Glomerular visceral epithelial cell (primary cell): ENCODE measurements at regions not wholly inside any gene's neighbourhood (a gene's known extent, or its start where the extent isn't known, plus 50 kb on each side); places are given as distances from the start of the nearest gene placed in this dataset.
A peak's percentile ranks its signal among the peaks of the same experiment; 100 is the strongest.
"Not testable (repeated sequence)": the region's sequence is repeated elsewhere in the genome, so short reads cannot be mapped to it uniquely, and the experiment has no call there.

ENCODE experiments used
- DNase-seq: peaks from one replicate; pipeline ENCODE4 v3.0.0-alpha.2; 2016; ENCODE audit errors: extremely low spot score

DNA sequence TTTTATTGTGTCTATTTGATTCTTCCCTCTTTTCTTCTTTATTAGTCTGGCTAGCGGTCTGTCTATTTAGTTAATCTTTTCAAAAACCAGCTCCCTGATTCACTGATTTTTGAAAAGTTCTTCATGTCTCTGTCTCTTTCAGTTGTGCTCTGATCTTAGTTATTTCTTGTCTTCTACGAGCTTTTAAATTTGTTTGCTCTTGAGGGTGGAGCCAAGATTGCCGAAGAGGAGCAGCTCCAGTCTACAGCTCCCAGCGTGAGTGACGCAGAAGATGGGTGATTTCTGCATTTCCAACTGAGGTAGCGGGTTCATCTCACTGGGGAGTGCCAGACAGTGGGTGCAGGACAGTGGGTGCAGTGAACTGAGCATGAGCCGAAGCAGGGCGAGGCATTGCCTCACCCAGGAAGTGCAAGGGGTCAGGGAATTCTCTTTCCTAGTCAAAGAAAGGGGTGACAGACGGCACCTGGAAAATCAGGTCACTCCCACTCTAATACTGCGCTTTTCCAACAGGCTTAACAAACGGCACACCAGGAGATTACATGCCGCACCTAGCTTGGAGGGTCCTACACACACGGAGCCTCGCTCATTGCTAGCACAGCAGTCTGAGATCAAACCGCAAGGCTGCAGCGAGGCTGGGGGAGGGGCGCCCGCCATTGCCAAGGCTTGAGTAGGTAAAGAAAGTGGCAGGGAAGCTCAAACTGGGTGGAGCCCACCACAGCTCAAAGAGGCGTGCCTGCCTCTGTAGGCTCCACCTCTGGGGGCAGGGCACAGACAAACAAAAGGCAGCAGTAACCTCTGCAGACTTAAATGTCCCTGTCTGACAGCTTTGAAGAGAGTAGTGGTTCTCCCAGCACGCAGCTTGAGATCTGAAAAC lies 220.6 kb upstream of the IRAK1BP1 start:
- DNase-seq: not testable (repeated sequence)

DNA sequence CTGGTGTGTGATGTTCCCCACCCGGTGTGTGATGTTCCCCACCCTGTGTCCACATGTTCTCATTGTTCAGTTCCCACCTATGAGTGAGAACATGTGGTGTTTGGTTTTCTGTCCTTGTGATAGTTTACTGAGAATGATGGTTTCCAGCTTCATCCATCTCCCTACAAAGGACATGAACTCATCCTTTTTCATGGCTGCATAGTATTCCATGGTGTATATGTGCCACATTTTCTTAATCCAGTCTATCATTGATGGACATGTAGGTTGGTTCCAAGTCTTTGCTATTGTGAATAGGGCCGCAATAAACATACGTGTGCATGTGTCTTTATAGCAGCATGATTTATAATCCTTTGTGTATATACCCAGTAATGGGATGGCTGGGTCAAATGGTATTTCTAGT lies 201.5 kb upstream of the IRAK1BP1 start:
- not testable (repeated sequence) for DNase-seq

DNA sequence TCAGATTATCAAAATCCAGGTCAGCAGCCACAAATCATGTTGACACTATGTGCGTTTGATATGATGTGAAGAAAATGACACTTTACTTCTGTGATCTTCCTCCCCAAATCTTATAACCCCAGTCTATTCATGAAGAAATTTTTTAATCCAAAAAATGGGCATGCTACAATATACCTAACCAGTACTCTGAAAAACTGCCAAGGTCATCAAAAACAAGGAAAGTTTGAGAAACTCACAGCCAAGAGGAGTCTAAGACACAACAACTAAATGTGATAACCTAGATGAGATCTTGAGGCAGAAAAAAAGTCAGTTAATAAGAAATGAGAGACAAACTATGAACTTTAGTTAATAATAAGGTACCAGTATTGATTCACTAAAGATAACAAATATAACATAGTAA lies 200.6 kb upstream of the IRAK1BP1 start:
- no peak for DNase-seq

DNA sequence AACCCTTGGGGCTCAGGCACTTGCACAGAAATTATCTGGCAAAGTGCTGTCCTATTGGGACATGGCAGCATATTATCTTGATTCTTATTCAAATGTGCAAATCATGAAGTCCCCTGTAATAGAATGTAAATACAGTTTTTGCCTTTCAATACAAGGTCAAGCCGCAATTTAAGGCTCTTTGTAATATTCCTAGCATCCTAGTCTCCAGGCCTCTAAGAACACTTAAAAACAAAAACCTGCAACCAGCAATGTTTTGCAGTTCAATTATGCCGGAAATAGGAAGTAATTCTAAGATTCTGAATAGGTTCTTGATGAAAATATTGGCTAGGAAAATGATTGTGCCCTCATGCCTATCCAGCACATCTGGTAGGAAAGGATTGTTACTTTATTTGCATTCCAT lies 197.2 kb upstream of the IRAK1BP1 start:
- DNase-seq: no peak

DNA sequence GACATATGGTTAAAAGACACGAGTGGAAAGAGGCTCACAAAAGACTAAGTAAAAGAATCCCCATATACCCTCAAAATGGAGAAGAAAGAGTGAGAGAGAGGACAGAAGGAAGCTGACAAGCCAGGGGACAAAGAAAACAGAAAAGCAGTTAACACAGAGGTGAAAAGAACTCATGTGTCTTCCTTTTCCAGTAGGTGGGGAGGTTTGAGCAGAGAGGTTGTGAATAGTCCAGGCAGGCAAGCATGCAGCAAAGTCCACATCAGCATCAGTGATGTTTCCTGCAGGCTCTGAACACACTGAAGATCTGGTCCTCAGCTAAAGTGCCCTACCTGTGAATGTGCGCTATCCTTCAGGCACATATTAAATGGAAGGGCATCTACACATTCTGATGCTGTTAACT lies 196.5 kb upstream of the IRAK1BP1 start:
- no peak for DNase-seq

DNA sequence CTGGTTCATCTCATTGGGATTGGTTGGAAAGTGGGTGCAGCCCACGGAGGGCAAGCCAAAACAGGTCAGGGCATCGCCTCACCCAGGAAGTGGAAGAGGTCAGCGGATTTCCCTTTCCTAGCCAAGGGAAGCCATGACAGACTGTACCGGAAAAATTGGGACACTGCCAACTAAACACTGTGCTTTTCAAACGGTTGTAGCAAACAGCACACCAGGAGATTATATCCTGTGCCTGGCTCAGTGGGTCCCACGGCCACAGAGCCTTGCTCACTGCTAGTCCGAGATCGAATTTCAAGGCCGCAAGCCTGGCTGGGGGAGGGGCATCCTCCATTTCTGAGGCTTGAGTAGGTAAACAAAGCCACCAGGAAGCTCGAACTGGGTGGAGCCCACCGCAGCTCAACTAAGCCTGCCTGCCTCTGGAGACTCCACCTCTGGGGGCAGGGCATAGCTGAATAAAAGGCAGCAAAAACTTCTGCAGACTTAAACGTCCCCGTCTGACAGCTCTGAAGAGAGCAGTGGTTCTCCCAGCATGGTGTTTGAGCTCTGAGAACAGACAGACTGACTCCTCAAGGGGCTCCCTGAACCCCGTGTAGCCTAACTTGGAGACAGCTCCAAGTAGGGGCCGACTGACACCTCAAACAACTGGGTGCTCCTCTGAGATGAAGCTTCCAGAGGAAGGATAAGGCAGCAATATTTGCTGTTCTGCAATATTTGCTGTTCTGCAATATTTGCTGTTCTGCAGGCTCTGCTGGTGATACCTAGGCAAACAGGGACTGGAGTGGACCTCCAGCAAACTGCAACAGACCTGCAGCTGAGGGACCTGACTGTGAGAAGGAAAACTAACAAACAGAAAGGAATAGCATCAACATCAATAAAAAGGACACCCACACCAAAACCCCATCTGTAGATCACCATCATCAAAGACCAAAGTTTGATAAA lies 191.0 kb upstream of the IRAK1BP1 start:
- DNase-seq: not testable (repeated sequence)

DNA sequence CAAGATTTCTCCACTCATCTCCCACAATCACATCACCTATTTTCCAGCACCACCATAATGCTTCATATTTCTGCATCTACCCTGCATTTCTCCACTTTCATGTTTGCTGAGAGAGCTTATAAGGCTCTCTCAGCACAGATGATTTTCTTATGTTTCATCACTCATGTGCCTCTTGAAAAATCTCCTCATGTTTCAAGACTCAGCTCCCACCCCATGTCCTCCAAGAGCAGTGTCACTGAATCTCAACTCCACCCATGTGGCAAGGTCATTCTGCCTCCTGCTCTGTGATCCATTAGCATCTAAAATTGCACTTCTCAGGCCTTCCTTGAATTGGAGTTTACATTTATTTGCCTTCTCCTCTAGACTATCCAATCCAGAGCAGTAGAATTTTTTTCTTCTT lies 178.7 kb upstream of the IRAK1BP1 start:
- DNase-seq: no peak

DNA sequence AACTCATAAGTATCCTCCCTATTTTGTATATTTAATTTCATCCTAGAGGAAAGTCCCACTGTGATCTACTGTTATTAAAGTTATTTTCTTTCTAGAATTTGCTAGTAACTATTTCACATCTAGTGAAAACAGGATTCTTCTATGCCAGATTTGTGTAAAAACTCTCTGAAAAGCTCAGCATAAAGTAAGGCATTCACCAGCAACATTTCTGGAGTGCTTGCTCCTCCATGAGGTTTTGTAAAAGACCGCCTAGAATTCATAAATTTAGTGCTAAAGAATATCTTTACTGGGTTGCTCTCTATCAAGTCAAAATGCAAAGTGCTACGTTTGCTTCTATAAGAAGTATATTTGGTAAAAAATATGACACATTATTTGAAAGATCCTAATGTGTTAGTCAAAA lies 173.5 kb upstream of the IRAK1BP1 start:
- no peak for DNase-seq

DNA sequence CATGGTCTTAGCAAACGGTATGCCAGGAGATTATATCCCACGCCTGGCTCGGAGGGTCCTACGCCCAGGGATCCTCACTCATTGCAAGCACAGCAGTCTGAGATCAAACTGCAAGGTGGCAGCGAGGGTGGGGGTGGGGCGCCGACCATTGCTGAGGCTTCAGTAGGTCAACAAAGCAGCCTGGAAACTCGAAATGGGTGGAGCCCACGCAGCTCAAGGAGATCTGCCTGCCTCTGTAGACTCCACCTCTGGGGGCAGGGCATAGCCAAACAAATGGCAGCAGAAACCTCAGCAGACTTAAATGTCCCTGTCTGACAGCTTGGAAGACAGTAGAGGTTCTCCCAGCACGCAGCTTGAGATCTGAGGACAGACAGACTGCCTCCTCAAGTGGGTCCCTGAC lies 172.7 kb upstream of the IRAK1BP1 start:
- not testable (repeated sequence) for DNase-seq

DNA sequence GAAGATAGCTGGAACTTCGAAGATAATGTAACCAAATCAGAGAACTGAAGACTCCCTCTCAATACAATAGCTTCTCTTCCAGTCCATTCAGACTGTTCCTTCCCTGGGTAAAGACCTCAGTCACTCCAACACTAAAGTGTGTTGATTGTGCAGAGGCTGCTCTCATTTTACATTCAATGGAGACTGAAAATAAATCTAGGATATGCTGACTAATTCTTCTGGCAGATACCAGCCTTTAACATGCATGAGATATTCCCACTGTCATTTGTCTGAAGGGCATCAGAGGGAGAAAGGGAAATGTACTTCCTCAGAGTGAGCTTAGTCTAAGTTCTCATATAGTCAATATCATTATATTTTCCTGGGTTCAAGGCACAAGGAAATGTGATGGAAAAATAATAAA lies 166.4 kb upstream of the IRAK1BP1 start:
- DNase-seq: peak; percentile 13

DNA sequence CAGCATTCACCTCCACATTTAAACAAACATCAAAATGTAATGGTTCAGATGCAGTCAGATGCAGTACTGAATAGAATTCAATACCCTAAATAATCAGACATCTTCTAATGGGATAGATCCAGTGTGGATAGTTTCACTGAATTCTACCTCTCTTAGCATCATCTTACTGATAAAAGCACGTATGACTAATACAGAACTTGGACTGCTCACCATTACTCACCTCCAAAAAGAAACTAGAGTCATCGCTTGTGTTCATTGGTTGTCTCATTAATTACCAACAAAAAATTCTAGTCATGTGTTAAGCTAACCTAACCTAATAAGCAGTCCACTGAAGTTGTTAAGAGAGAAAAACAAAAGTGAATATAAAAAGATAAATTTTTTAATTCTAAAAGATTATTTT lies 165.9 kb upstream of the IRAK1BP1 start:
- peak; percentile 38 for DNase-seq

DNA sequence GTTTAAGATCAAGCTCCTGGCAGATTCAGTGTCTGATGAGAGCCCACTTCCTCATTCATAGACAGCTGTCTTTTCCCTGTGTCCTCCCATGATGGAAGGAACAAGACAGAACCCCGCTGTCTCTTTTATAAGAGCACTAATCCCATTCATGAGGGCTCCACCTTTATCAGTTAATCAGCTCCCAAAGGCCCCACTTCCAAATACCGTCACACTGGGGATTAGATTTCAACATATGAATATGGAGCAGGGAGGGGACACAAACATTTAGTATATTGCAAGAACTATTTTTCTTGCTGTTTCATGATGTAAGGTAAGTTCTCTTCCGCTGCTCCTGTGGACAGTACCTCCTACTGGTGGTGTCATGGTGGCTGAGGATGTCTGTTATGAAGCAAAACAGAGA lies 158.3 kb upstream of the IRAK1BP1 start:
- no peak for DNase-seq

DNA sequence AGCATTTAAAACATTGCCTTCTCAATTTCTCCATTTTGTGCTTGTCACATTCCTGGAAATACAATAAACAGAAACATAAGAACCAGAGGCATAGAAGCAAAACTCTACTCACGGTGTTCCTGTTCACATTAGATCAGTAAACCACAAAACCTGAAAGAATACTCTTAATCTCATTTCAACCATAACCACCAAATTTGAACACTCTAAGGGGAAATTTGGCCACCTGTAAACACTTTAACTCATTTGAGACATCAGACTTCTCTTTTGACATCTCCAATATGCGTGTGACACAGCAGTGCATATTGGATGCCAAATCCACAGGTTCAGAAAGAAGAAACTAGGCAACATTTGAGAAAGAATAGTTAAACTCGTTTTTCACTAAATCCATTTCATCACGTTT lies 153.8 kb upstream of the IRAK1BP1 start:
- no peak for DNase-seq

DNA sequence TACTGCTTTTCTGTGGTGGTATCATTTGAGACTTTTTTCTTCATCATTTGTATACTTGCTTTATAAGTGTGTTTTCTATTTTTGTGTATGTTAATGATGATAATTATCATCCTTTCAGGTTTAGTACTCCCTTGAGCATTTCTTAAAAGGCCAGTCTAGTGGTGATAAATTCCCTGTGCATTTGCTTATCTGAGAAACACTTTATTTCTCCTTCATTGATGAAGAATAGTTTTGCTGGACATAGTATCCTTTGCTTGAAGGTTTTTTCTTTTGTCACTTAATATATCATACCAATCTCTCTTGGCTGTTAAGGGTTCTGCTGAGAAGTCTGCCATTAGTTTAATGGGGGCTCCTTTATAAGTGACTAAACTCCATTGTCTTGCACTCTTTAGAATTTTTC lies 123.2 kb upstream of the IRAK1BP1 start:
- no peak for DNase-seq

DNA sequence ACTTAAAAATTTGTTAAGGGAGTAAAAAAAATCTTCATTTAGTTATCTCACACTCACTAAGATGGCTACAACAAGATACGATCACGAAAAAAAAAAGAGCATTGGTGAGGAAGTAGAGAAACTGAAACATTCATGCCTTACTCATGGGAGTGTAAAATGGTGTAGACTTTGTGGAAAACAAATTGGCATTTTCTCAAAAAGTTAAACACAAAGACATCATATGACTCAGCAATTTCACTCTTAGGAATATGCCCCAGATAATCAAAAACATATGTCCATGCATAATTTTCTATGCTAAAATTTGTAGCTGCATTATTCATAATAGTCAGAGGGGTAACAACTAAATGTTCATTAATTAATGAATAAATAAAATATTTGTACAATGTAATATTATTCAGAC lies 120.9 kb upstream of the IRAK1BP1 start:
- DNase-seq: no peak

DNA sequence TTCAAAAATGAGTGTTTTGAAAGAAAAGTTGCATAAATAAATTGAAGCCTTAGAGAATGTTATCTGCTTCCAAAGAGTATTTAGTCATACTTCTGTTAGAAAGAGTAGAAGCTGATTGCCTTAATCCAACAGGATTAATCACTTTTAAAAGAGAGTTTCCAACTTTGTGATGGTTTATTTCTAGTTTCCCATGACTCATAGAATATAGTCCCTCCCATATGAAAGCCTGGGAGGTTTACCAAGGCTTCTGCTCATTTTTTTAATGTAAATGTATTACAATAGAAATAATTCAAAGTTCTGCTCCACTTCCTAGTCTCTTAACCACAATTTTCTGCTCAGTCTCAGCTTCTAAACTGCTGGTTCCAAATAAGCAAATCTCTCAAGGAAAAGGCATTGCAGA lies 118.0 kb upstream of the IRAK1BP1 start:
- DNase-seq: no peak

DNA sequence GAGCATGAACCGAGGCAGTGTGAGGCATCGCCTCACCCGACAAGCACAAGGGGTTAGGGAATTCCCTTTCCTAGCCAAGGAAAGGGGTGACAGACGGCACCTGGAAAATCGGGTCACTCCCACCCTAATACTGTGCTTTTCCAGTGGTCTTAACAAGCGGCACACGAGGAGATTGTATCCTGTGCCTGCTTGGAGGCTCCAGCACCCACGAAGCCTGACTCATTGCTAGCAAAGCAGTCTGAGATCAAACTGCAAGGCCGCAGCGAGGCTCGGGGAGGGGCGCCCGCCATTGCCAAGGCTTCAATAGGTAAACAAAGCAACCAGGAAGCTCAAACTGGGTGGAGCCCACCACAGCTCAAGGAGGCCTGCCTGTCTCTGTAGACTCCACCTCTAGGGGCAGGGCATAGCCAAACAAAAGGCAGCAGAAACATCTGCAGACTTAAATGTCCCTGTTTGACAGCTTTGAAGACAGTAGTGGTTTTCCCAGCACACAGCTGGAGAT lies 109.0 kb upstream of the IRAK1BP1 start:
- DNase-seq: not testable (repeated sequence)

DNA sequence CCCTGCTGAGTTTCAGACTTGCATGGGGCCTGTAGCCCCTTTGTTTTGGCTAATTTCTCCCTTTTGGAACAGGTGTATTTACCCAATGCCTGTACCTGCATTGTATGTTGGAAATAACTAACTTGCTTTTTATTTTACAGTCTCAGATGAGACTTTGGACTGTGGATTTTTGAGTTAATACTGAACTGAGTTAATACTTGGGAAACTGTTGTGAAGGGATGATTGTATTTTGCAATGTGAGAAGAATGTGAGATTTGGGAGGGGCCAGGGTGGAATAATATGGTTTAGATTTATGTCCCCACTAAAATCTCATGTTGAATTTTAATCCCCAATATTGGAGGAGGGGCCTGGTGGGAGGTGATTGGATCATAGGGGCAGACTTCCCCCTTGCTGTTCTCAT lies 99.1 kb upstream of the IRAK1BP1 start:
- DNase-seq: no peak

DNA sequence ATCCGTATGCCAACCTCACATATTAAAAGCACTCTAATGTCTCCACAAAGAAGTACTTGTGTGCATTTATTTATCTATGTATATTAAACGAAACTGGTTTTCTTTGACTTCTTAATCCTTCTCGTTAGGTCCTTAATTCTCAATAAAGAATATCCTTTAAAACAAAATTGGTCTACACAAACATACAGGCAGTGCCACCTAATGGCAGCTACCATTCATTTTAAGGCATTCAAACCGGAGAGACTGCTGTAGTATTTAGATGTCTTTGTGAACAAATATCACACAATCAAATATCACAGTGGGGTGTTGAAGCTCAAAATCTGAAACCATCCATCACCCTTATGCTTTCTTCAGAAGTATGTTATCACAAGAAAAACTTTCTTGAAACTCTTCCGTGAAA lies 96.6 kb upstream of the IRAK1BP1 start:
- no peak for DNase-seq

DNA sequence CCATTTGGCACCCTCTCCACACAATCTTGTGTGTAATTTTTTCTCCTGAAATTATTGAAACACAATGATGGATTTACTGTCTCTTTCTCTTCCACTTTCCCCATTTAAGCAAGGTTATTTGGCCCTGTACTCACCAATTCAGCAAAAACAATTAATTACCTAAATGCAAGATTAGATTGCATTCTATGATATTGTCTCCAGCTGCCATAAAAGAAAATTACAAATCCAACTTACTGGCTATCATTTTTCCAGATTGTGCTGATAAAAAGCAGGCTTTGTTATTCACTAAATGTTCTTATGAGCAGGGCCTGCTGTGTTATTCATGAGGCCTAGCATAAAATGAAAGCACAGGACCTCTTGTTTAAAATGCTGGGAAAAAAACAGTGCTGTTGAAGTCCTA lies 95.8 kb upstream of the IRAK1BP1 start:
- no peak for DNase-seq

DNA sequence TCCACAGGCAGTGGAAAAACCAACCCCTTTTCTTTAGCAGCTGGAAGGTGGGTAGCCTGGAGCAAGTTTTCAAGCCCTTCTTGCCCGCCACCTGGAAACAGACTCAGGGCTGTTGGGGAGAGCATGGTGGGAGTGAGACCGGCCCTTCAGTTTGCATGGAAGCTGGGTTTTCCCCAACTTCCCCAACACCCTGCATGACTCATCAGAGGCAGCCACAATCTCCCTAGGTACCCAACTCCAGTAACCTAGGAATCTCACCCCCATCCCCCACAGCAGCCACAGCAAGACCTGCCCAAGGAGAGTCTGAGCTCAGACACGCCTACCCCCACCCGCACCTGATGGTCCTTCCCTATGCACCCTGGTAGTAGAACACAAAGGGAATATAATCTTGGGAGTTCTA lies 86.3 kb upstream of the IRAK1BP1 start:
- DNase-seq: peak; percentile 77

DNA sequence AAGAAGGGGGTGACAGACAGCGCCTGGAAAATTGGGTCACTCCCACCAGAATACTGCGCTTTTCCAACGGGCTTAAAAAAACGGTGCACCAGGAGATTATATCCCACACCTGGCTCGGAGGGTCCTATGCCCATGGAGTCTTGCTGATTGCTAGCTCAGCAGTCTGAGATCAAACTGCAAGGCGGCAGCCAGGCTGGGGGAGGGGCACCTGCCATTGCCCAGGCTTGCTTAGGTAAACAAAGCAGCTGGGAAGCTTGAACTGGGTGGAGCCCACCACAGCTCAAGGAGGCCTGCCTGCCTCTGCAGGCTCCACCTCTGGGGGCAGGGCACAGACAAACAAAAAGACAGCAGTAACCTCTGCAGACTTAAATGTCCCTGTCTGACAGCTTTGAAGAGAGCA lies 84.0 kb upstream of the IRAK1BP1 start:
- DNase-seq: not testable (repeated sequence)

DNA sequence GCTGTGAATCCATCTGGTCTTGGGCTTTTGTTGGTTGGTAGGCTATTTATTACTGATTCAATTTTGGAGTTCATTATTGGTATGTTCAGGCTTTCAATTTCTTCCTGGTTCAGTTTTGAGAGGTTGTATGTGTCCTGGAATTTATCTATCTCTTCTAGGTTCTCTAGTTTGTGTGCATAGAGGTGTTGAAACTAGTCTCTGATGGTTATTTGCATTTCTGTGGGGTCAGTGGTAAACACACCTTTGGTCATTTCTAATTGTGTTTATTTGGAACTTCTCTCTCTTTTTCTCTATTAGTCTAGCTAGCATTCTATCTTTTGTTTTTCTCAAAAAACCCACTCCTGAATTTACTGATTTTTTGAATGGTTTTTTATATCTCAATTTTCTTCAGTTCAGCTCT lies 70.1 kb upstream of the IRAK1BP1 start:
- no peak for DNase-seq
